GM06990 (cell line): ENCODE measurements at regions not wholly inside any gene's neighbourhood (a gene's known extent, or its start where the extent isn't known, plus 50 kb on each side); places are given as distances from the start of the nearest gene placed in this dataset.

ENCODE experiments used
- DNase-seq: peaks from one replicate; pipeline ENCODE4 v3.0.0-alpha.2; 2011; ENCODE audit not compliant: insufficient read length; ENCODE audit errors: extremely low read depth
- H3K27me3 ChIP-seq: replicated peaks from 2 replicates; pipeline ENCODE4 v1.6.0; 2011; ENCODE audit warnings: low read length; ENCODE audit not compliant: control insufficient read depth, insufficient read depth
- H3K36me3 ChIP-seq: 2 replicates; pipeline ENCODE4 v1.5.1; 2011; ENCODE audit warnings: low read length; ENCODE audit not compliant: control insufficient read depth, insufficient read depth
- H3K4me3 ChIP-seq: replicated peaks from 2 replicates; pipeline ENCODE4 v1.5.1; 2011; ENCODE audit warnings: low read depth, mild to moderate bottlenecking, control low read depth, low read length
- TF ChIP-seq, protein P1 (sequence below): IDR thresholded peaks from 2 replicates; pipeline ENCODE4 v1.5.1; 2011; ENCODE audit warnings: low read length, control low read depth, mild to moderate bottlenecking, inconsistent platforms; ENCODE audit not compliant: insufficient read depth, poor library complexity, severe bottlenecking

DNA sequence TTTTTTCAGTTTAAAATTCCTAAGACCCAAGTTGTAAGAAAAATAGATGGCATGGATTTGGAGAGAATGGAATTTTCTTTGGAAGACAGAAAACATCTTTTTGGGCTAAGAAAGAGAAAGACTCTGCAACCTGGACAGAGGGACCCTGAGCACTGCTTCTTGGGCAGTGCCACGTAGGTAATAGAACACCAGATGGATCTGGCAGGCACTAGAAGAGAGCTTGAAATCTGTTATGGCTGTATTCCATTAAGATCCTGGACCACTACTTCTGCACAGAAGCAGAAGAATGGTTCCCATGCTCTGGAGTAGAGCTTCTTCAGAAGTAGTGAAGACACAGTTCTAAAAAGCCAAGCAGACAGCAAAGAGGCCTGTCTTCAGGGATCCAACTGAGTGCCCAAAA is 306.4 kb upstream of the CD180 start:
- H3K36me3 ChIP-seq: no peaks in the 10 kb centered on the region
- TF ChIP-seq, protein P1, sequence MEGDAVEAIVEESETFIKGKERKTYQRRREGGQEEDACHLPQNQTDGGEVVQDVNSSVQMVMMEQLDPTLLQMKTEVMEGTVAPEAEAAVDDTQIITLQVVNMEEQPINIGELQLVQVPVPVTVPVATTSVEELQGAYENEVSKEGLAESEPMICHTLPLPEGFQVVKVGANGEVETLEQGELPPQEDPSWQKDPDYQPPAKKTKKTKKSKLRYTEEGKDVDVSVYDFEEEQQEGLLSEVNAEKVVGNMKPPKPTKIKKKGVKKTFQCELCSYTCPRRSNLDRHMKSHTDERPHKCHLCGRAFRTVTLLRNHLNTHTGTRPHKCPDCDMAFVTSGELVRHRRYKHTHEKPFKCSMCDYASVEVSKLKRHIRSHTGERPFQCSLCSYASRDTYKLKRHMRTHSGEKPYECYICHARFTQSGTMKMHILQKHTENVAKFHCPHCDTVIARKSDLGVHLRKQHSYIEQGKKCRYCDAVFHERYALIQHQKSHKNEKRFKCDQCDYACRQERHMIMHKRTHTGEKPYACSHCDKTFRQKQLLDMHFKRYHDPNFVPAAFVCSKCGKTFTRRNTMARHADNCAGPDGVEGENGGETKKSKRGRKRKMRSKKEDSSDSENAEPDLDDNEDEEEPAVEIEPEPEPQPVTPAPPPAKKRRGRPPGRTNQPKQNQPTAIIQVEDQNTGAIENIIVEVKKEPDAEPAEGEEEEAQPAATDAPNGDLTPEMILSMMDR: no peak
- no peak for DNase-seq

DNA sequence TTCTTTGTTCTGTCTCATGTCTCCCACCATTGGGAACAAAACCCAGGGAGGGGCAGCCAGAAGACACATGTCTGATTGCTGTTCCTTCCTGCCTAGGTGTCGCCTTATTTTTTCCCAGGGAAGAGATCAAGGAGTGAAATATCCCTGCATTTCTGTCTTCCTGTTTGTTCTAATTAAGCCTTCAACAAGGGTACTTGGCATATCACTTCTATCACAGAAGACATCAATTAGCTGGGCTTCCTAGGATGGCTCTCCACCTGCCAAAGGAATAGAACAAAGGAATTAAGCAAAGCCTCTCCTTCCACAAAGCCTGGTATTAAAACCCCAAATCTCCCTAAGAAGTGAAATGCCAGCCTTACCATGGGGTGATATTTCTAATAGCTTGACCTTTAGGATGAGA is 299.5 kb upstream of the CD180 start:
- no peak for DNase-seq
- Histone ChIP-seq H3K27me3 (no peaks in the 10 kb centered on the region), H3K36me3 (no peaks in the 10 kb centered on the region), H3K4me3 (no peak overlapping the region)
- TF ChIP-seq, protein P1: no peak

More for the DNA sequence above, 306.4 kb upstream of the CD180 start:
- Histone ChIP-seq H3K27me3 (no peaks in the 10 kb centered on the region), H3K4me3 (no peak overlapping the region)

DNA sequence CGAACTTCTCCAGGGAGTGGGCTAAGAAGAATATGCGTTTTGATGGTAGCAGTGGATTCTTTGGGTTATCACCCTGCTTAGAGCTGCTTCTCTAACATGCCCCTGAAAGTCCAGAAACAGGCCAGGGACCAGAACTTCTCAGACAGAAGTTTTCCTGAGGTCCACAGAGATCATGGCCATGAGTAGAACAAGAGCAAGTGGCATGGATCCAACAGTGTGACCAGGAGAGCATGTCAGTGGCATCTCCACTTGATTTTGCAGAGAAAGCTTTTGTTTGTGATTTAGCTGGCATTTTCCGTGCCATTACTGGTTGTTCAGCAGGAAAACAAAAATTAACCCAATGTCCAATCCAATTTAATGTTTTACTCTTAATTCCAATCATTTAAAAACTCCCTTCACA is 298.5 kb upstream of the CD180 start:
- no peak overlapping the region for H3K4me3 ChIP-seq
- no peaks in the 10 kb centered on the region for H3K36me3 ChIP-seq
- no peaks in the 10 kb centered on the region for H3K27me3 ChIP-seq
- DNase-seq: no peak
- TF ChIP-seq, protein P1: no peak

DNA sequence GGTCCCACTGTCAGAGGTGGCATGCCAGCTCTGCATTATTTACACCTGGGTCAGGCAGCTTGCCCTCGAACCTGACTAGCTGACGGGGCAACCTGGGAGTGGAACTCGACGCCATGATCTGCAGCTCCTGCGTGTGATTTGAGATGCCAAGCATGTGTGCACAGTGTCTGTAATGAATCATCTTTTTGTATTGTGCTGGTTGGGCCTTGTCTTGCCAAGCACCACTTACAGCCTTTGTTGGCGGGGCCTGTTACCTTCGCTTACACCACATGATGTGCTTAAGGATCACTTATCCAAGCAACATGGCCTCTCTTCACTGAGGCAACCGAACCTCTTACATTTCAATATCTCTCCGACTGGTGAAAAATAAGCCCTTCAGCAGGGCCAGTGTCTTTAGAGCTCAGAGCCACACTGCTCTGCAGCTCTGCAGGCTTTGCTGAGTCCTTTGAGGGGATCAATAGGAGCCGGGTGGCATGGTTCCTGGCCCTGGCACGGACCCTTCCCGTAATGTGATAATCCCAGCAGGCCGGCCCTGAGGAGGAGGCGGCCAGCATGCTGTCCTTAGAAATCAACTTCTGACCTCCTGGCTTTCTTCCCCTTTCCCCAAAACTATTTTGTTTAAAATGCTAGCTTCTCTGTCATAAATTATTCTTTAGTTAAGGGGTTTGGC is 297.7 kb upstream of the CD180 start:
- no peak overlapping the region for H3K4me3 ChIP-seq
- TF ChIP-seq, protein P1: no peak
- H3K27me3 ChIP-seq: no peaks in the 10 kb centered on the region
- DNase-seq: no peak
- no peaks in the 10 kb centered on the region for H3K36me3 ChIP-seq

DNA sequence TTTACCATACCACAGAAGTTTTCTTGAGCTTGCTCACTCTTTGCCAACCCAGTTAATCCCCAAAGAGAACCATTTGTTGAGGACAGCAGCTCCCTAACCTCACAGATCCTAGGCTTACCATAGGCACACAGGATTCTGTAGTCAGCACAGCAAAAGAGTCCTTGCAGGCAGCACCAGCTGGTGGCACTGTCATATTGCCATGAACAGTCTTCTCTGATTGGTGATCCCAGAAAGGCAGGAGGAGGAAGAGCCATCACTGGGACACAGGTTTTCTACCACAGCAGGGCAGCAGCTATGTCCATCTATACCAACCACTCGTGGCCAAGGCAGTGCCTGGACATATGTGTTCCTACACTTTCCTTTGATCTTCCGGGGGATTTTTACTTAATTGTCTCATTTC is 297.1 kb upstream of the CD180 start:
- H3K27me3 ChIP-seq: no peaks in the 10 kb centered on the region
- TF ChIP-seq, protein P1: peak; percentile 6
- H3K4me3 ChIP-seq: no peak overlapping the region
- H3K36me3 ChIP-seq: no peaks in the 10 kb centered on the region
- no peak for DNase-seq
